Mesothelial cell of epicardium (in vitro differentiated cells): ENCODE measurements at regions not wholly inside any gene's neighbourhood (a gene's known extent, or its start where the extent isn't known, plus 50 kb on each side); places are given as distances from the start of the nearest gene placed in this dataset.
"Not testable (repeated sequence)": the region's sequence is repeated elsewhere in the genome, so short reads cannot be mapped to it uniquely, and the experiment has no call there.

Experiments
- DNase-seq, 2 experiments: peaks; one replicate each; pipeline ENCODE4 v3.0.0; 2021; ENCODE audit warnings: low spot score in 2 of 2; ENCODE audit not compliant: unreplicated experiment in 2 of 2
- H3K27ac Mint-ChIP-seq: 2 replicates; pipeline ENCODE4 v1.8.0; 2021; ENCODE audit warnings: mixed read lengths
- H3K27me3 Mint-ChIP-seq: 2 replicates; pipeline ENCODE4 v1.8.0; 2021; ENCODE audit warnings: low read depth, mixed read lengths
- H3K36me3 Mint-ChIP-seq: 2 replicates; pipeline ENCODE4 v1.8.0; 2021; ENCODE audit warnings: mixed read lengths
- H3K4me1 Mint-ChIP-seq: 2 replicates; pipeline ENCODE4 v1.8.0; 2021; ENCODE audit warnings: mixed read lengths
- H3K4me3 Mint-ChIP-seq: 2 replicates; pipeline ENCODE4 v1.8.0; 2021; ENCODE audit warnings: mild to moderate bottlenecking, moderate library complexity, mixed read lengths
- H3K9me3 Mint-ChIP-seq: 2 replicates; pipeline ENCODE4 v1.8.0; 2021; ENCODE audit warnings: mixed read lengths
- TF ChIP-seq, protein P1 (sequence below): fragments of 200-600 bp; sonication (generic); IDR thresholded peaks from one replicate; pipeline ENCODE4 v1.5.0; 2021; ENCODE audit warnings: antibody characterized with exemption; ENCODE audit not compliant: unreplicated experiment

DNA sequence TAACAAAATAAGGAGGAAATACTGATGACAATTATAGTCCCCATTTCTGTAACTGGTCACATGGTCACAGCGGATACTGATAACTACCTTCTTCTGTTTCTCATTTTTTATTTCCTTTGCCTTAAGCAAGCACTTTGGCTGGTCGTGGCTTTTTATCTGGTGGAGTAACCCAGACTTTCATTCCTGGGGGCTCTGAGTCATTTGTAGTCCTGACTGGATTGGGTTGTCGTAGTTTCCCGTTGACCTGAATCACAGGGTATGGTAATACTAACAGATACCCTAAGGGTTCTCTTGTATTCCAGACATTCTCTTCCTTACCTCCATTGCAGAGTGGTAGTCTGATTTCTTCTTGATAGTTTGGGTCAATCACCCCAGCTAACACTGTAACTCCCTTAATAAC, 500.3 kb upstream of the ADGRB3 start:
- H3K4me3 Mint-ChIP-seq, result no peak overlapping the region
- H3K36me3 Mint-ChIP-seq, result no peaks in the 10 kb centered on the region
- no peak overlapping the region for H3K27ac Mint-ChIP-seq
- no peaks in the 10 kb centered on the region for H3K27me3 Mint-ChIP-seq
- TF ChIP-seq, protein P1, sequence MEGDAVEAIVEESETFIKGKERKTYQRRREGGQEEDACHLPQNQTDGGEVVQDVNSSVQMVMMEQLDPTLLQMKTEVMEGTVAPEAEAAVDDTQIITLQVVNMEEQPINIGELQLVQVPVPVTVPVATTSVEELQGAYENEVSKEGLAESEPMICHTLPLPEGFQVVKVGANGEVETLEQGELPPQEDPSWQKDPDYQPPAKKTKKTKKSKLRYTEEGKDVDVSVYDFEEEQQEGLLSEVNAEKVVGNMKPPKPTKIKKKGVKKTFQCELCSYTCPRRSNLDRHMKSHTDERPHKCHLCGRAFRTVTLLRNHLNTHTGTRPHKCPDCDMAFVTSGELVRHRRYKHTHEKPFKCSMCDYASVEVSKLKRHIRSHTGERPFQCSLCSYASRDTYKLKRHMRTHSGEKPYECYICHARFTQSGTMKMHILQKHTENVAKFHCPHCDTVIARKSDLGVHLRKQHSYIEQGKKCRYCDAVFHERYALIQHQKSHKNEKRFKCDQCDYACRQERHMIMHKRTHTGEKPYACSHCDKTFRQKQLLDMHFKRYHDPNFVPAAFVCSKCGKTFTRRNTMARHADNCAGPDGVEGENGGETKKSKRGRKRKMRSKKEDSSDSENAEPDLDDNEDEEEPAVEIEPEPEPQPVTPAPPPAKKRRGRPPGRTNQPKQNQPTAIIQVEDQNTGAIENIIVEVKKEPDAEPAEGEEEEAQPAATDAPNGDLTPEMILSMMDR, result no peak
- H3K4me1 Mint-ChIP-seq, result no peaks in the 10 kb centered on the region
- no peak for DNase-seq
- H3K9me3 Mint-ChIP-seq, result peaks cover 3% of the 10 kb centered on the region

DNA sequence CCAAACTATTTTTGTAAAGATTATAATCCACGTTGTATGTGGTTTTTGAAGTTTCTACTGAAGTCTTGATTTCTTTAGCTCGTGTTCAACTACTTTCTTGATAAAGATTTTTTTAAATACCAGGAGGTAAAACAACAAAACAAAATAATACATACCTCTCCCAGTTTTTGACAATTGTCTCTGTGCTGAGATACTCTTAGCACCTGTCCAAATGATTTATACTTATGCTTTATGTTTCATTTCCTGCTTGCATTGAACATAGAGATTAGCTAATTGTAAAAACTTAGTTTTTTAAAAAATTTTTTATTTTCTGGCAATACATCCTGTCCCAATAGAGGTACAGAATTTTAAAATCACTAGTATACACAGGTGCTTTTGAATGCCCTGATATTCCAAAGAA, 506.9 kb upstream of the ADGRB3 start:
- Mint-ChIP-seq H3K36me3 (no peaks in the 10 kb centered on the region), H3K27ac (no peak overlapping the region), H3K9me3 (peaks cover 7% of the 10 kb centered on the region), H3K4me3 (no peak overlapping the region), H3K27me3 (no peaks in the 10 kb centered on the region), H3K4me1 (no peaks in the 10 kb centered on the region)
- DNase-seq, result no peak
- TF ChIP-seq, protein P1, result no peak

DNA sequence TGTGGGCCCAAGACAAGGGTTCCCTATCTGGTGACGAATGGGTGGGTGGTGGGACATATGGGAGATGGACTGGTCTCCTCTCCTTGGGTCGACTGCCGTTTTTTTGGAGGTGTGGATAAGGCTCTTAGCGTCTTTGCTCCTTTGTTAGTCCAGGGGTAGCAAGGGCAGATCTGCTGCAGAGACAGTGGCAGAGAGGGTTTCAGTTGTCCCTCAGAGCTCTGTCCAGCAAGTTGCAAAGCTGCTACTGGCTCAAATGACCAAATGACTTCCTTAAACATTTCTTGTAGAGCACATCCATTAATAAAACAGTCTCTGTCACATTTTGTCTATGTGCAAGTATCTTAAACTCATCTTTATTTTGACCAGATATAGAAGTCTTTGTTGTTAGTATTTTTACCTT, 508.0 kb upstream of the ADGRB3 start:
- H3K27me3 Mint-ChIP-seq, result no peaks in the 10 kb centered on the region
- H3K27ac Mint-ChIP-seq, result no peak overlapping the region
- no peak for DNase-seq
- H3K9me3 Mint-ChIP-seq, result peaks cover 16% of the 10 kb centered on the region
- no peaks in the 10 kb centered on the region for H3K4me1 Mint-ChIP-seq
- peaks cover 2% of the 10 kb centered on the region for H3K36me3 Mint-ChIP-seq
- TF ChIP-seq, protein P1, result no peak
- no peak overlapping the region for H3K4me3 Mint-ChIP-seq

DNA sequence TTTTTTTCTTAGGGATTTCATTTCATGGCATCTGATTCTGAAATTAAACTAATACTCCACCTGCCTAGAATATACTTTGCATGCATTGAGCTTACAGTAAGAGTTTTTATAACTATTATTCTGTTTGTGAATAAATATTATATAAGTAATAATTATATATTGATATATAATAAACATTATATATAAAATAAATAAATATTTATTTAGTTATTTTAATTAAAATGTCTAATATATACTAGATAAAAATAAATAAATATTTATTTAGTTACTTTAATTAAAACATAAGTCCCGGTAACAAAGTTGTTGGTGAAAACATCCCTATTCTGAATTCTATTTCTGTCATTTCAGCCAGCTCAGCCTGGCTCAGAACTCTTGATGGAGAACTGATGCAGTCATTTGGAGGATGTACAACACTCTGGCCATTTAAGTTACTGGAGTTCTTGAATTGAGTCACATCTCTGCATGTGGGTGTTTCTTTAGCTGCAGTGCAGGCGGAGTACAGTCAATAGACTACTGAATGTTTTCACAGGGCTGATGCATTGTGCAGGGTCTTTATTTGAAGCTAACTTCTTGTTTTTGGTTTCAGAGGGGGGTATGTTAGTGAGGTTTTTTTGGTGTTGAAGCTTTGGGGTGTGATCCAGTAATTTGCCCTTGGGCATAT, 508.9 kb upstream of the ADGRB3 start:
- TF ChIP-seq, protein P1, result no peak
- Mint-ChIP-seq H3K36me3 (peaks cover 2% of the 10 kb centered on the region), H3K4me3 (no peak overlapping the region), H3K27ac (no peak overlapping the region), H3K4me1 (no peaks in the 10 kb centered on the region), H3K27me3 (no peaks in the 10 kb centered on the region), H3K9me3 (peaks cover 18% of the 10 kb centered on the region)
- DNase-seq, result no peak

DNA sequence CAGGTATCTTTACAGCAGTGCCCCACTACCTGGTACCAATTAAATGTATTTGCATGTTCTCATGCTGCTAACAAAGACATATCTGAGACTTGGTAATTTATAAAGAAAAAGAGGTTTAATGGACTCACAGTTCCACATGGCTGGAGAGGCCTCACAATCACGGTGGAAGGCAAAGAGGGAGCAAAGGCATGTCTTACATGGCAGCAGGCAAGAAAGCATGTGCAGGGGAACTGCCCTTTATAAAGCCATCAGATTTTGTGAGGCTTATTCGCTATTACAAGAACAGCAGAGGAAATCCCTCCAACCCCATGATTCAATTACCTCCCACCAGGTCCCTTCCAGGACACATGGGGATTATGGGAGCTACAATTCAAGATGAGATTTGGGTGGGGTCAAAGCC, 512.1 kb upstream of the ADGRB3 start:
- not testable (repeated sequence) for H3K4me1 Mint-ChIP-seq, H3K4me3 Mint-ChIP-seq, H3K27ac Mint-ChIP-seq, DNase-seq, H3K27me3 Mint-ChIP-seq, H3K36me3 Mint-ChIP-seq
- H3K9me3 Mint-ChIP-seq, result peaks cover 22% of the 10 kb centered on the region

DNA sequence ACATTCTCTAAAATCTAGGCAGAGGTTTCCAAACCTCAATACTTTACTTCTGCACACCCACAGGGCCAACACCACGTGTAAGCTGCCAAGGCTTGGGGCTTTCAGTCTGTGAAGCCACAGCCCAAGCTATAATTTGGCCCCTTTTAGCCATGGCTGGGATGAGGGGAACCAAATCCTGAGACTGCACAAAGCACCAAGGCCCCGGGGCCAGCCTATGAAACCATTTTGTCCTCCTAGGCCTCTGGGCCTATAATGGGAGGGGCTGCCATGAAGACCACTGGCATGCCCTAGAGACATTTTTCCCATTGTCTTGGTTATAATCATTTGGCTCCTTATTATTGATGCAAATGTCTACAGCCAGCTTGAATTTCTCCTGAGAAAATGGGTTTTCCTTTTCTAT, 513.0 kb upstream of the ADGRB3 start:
- peaks cover 2% of the 10 kb centered on the region for H3K36me3 Mint-ChIP-seq
- peaks cover 18% of the 10 kb centered on the region for H3K9me3 Mint-ChIP-seq
- no peaks in the 10 kb centered on the region for H3K27me3 Mint-ChIP-seq
- H3K27ac Mint-ChIP-seq, result no peak overlapping the region
- TF ChIP-seq, protein P1, result no peak
- H3K4me1 Mint-ChIP-seq, result no peaks in the 10 kb centered on the region
- H3K4me3 Mint-ChIP-seq, result no peak overlapping the region
- no peak for DNase-seq

DNA sequence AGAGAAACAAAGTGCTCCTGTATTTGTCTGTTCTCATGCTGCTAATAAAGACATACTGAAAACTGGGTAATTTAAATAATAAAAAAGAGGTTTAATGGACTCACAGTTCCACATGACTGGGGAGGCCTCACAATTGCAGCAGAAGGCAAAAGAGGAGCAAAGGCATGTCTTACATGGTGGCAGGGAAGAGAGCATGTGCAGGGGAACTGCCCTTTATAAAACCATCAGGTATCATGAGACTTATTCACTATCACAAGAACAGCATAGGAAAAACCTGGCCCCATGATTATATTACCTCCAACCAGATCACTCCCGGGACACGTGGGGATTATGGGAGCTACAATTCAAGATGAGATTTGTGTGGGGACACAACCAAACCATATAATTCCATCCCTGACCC, 514.1 kb upstream of the ADGRB3 start:
- H3K27me3 Mint-ChIP-seq, H3K4me3 Mint-ChIP-seq, H3K36me3 Mint-ChIP-seq, DNase-seq, H3K27ac Mint-ChIP-seq, H3K4me1 Mint-ChIP-seq: not testable (repeated sequence)
- H3K9me3 Mint-ChIP-seq, result peaks cover 15% of the 10 kb centered on the region
